ENCODE measurements at regions not wholly inside any gene's neighbourhood (a gene's known extent, or its start where the extent isn't known, plus 50 kb on each side); places are given as distances from the start of the nearest gene placed in this dataset.

GRCh38 chr2:12205086-12205485 is 458.7 kb downstream of the LPIN1 start:
- DNase-seq (ENCODE audit: low read depth, low spot score) (no peak), ATAC-seq (no peak)
- BruUV-seq (replicated peaks): no TSS peak
- TF ChIP-seq TCF7L2 (IDR thresholded peaks at IDR 0.05; ENCODE audit: low read depth, low read length): no peak
- TF ChIP-seq REST (IDR thresholded peaks at IDR 0.05; ENCODE audit: insufficient read depth in 1 of 2, low read depth in 2 of 2, low read length in 1 of 2): no peak
- TF ChIP-seq POLR2AphosphoS5 (IDR thresholded peaks at IDR 0.05; ENCODE audit: low read depth, low read length): no peak
- TF ChIP-seq CTCF (IDR thresholded peaks at IDR 0.05): no peak
- no peak for TF ChIP-seq SIN3A (IDR thresholded peaks at IDR 0.05; ENCODE audit: borderline replicate concordance, insufficient read depth, low read depth, low read length)
- CTCF ChIA-PET: no interaction called here
- intact Hi-C loops (cut with micrococcal nuclease; ENCODE audit: unreplicated experiment) (no loop called here), in situ Hi-C loops (cut with HindIII; ENCODE audit: low pct_unique_long_range_greater_than_20kb, low sequenced_read_pairs) (no loop called here)
- Histone ChIP-seq H3K27me3 (ENCODE audit: control insufficient read depth, insufficient read depth, low read length) (no peaks in the 10 kb centered on the region), H3K27ac (ENCODE audit: low read length) (no peak overlapping the region), H3K36me3 (ENCODE audit: control insufficient read depth, insufficient read depth, low read length) (no peaks in the 10 kb centered on the region), H3K4me1 (ENCODE audit: control insufficient read depth, insufficient read depth, low read length) (no peaks in the 10 kb centered on the region), H3K4me3 (ENCODE audit: low read depth in 2 of 2, low read length in 2 of 2) (no peak overlapping the region), H3K9me3 (ENCODE audit: control insufficient read depth, insufficient read depth, low read depth, low read length) (no peaks in the 10 kb centered on the region)
- POLR2A ChIA-PET: no interaction called here

- no peaks in the 10 kb centered on the region for H3K36me3 ChIP-seq (ENCODE audit: control insufficient read depth, insufficient read depth, low read length)
- H3K27ac ChIP-seq (ENCODE audit: low read length): no peak overlapping the region
- intact Hi-C loops (cut with micrococcal nuclease; ENCODE audit: unreplicated experiment): no loop called here
- no TSS peak for BruUV-seq (replicated peaks)
- no peaks in the 10 kb centered on the region for H3K27me3 ChIP-seq (ENCODE audit: control insufficient read depth, insufficient read depth, low read length)
- ATAC-seq (no peak), DNase-seq (ENCODE audit: low read depth, low spot score) (no peak)
- TF ChIP-seq SIN3A (IDR thresholded peaks at IDR 0.05; ENCODE audit: borderline replicate concordance, insufficient read depth, low read depth, low read length): no peak
- in situ Hi-C loops (cut with HindIII; ENCODE audit: low pct_unique_long_range_greater_than_20kb, low sequenced_read_pairs): no loop called here
- CTCF ChIA-PET: no interaction called here
- H3K9me3 ChIP-seq (ENCODE audit: control insufficient read depth, insufficient read depth, low read depth, low read length): no peaks in the 10 kb centered on the region
- no peaks in the 10 kb centered on the region for H3K4me1 ChIP-seq (ENCODE audit: control insufficient read depth, insufficient read depth, low read length)
- POLR2A ChIA-PET: no interaction called here
- H3K4me3 ChIP-seq (ENCODE audit: low read depth in 2 of 2, low read length in 2 of 2): no peak overlapping the region
These were observed 461.1 kb downstream of the LPIN1 start for GRCh38 chr2:12207491-12207890.

- intact Hi-C loops (cut with micrococcal nuclease; ENCODE audit: unreplicated experiment): no loop called here
- Histone ChIP-seq H3K9me3 (ENCODE audit: control insufficient read depth, insufficient read depth, low read depth, low read length) (no peaks in the 10 kb centered on the region), H3K36me3 (ENCODE audit: control insufficient read depth, insufficient read depth, low read length) (no peaks in the 10 kb centered on the region), H3K27me3 (ENCODE audit: control insufficient read depth, insufficient read depth, low read length) (no peaks in the 10 kb centered on the region), H3K27ac (ENCODE audit: low read length) (no peak overlapping the region; the same call in 1 of the 2 replicates), H3K4me3 (ENCODE audit: low read depth in 2 of 2, low read length in 2 of 2) (no peak overlapping the region), H3K4me1 (ENCODE audit: control insufficient read depth, insufficient read depth, low read length) (peaks cover 3% of the 10 kb centered on the region)
- TF ChIP-seq CTCF (IDR thresholded peaks at IDR 0.05): no peak
- in situ Hi-C loops (cut with HindIII; ENCODE audit: low pct_unique_long_range_greater_than_20kb, low sequenced_read_pairs): no loop called here
- CTCF ChIA-PET: no interaction called here
- DNase-seq (ENCODE audit: low read depth, low spot score): no peak
- no TSS peak for BruUV-seq (replicated peaks)
- POLR2A ChIA-PET: no interaction called here
- ATAC-seq: no peak
These were observed 463.8 kb downstream of the LPIN1 start for GRCh38 chr2:12210016-12210933.

Measured in Panc1 (cell line).